K562 (cell line): ENCODE measurements at regions not wholly inside any gene's neighbourhood (a gene's known extent, or its start where the extent isn't known, plus 50 kb on each side); places are given as distances from the start of the nearest gene placed in this dataset.

Source experiments
- DDX20 ChIP-seq: fragments of 450-650 bp; IDR thresholded peaks from 2 replicates; pipeline ENCODE4 v1.6.1; 2016; ENCODE audit warnings: missing genetic modification characterization, low read depth, mild to moderate bottlenecking, missing compliant biosample characterization, moderate library complexity
- ETS2 ChIP-seq: IDR thresholded peaks from 2 replicates; pipeline ENCODE4 v1.6.1; 2016; ENCODE audit warnings: borderline replicate concordance, missing genetic modification characterization, mild to moderate bottlenecking, moderate library complexity, missing compliant biosample characterization; ENCODE audit not compliant: poor library complexity, severe bottlenecking
- NFRKB ChIP-seq: fragments of 450-650 bp; IDR thresholded peaks from 2 replicates; pipeline ENCODE4 v1.6.1; 2016; ENCODE audit warnings: low read depth
- NR1H2 ChIP-seq: sonication (generic); formaldehyde crosslinking; IDR thresholded peaks from 2 replicates; pipeline ENCODE4 v1.4.0; 2020; ENCODE audit warnings: mild to moderate bottlenecking, missing genetic modification reagents
- PTRF ChIP-seq: fragments of 450-650 bp; IDR thresholded peaks from 2 replicates; pipeline ENCODE4 v1.6.1; 2016; ENCODE audit warnings: mild to moderate bottlenecking, missing genetic modification characterization, missing compliant biosample characterization
- TF ChIP-seq, protein P1 (sequence below): IDR thresholded peaks from 2 replicates; pipeline ENCODE4 v1.6.1; 2011; ENCODE audit warnings: borderline replicate concordance, low read depth, mild to moderate bottlenecking, moderate library complexity, low read length; ENCODE audit not compliant: insufficient read depth, poor library complexity, severe bottlenecking
- TF ChIP-seq, protein P2 (sequence below), 2 experiments: fragments of 450-650 bp; formaldehyde crosslinking in 1 of 2; IDR thresholded peaks; 2 replicates each; pipeline versions ENCODE4 v1.4.0 to v1.6.1; 2014 to 2020; ENCODE audit warnings: mild to moderate bottlenecking in 2 of 2, borderline replicate concordance in 1 of 2, low read depth in 1 of 2
- TF ChIP-seq, protein P3 (sequence below): sonication (generic); formaldehyde crosslinking; IDR thresholded peaks from 2 replicates; pipeline ENCODE4 v1.8.0; 2022; ENCODE audit warnings: missing genetic modification reagents, mild to moderate bottlenecking, moderate library complexity, borderline replicate concordance
- TF ChIP-seq, protein P4 (sequence below), 2 experiments: IDR thresholded peaks; 2 replicates each; pipeline ENCODE4 v1.6.1; 2012; ENCODE audit warnings: improper control_type of control experiment in 2 of 2, low read depth in 2 of 2, low read length in 2 of 2, borderline replicate concordance in 1 of 2

DNA sequence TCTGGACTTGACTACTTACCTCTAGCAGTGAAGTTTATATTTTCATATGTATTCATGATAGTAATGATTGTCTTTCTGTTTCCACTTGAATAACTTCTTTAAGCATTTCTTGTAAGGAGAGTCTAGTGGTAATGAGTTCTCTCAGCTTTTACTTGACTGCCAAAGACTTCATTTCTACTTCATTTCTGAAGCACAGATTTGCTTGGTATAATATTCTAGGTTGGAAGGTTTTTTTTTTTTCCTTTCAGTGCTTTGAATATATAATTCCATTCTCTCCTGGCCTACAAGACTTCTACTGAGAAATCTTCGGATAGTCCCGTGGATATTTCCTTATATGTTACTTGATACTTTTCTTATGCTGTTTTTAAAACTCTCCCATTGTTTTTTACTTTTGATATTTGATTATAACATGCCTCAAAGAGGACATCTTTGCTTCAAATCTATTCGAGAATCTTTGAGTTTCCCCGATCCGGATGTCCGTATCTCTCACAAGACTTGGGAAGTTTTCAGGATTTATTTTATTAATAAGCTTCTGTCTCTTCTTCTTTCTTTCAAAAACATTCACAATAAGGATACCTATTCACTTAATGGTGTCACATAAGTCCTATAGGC, 1560.0 kb downstream of the PCDH9 start (continued):
- TF ChIP-seq ETS2 (tag) (no peak), DDX20 (tag) (no peak), NR1H2 (CRISPR knock-in tag) (no peak), NFRKB (no peak), PTRF (tag) (no peak)
- TF ChIP-seq, protein P1, sequence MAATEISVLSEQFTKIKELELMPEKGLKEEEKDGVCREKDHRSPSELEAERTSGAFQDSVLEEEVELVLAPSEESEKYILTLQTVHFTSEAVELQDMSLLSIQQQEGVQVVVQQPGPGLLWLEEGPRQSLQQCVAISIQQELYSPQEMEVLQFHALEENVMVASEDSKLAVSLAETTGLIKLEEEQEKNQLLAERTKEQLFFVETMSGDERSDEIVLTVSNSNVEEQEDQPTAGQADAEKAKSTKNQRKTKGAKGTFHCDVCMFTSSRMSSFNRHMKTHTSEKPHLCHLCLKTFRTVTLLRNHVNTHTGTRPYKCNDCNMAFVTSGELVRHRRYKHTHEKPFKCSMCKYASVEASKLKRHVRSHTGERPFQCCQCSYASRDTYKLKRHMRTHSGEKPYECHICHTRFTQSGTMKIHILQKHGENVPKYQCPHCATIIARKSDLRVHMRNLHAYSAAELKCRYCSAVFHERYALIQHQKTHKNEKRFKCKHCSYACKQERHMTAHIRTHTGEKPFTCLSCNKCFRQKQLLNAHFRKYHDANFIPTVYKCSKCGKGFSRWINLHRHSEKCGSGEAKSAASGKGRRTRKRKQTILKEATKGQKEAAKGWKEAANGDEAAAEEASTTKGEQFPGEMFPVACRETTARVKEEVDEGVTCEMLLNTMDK, result no peak
- TF ChIP-seq, protein P2, sequence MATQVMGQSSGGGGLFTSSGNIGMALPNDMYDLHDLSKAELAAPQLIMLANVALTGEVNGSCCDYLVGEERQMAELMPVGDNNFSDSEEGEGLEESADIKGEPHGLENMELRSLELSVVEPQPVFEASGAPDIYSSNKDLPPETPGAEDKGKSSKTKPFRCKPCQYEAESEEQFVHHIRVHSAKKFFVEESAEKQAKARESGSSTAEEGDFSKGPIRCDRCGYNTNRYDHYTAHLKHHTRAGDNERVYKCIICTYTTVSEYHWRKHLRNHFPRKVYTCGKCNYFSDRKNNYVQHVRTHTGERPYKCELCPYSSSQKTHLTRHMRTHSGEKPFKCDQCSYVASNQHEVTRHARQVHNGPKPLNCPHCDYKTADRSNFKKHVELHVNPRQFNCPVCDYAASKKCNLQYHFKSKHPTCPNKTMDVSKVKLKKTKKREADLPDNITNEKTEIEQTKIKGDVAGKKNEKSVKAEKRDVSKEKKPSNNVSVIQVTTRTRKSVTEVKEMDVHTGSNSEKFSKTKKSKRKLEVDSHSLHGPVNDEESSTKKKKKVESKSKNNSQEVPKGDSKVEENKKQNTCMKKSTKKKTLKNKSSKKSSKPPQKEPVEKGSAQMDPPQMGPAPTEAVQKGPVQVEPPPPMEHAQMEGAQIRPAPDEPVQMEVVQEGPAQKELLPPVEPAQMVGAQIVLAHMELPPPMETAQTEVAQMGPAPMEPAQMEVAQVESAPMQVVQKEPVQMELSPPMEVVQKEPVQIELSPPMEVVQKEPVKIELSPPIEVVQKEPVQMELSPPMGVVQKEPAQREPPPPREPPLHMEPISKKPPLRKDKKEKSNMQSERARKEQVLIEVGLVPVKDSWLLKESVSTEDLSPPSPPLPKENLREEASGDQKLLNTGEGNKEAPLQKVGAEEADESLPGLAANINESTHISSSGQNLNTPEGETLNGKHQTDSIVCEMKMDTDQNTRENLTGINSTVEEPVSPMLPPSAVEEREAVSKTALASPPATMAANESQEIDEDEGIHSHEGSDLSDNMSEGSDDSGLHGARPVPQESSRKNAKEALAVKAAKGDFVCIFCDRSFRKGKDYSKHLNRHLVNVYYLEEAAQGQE (IDR thresholded peaks at IDR 0.05; ENCODE audit: borderline replicate concordance), result no peak
- TF ChIP-seq, protein P2 (CRISPR knock-in tag; IDR thresholded peaks at IDR 0.05; ENCODE audit: low read depth), result no peak
- TF ChIP-seq, protein P3, sequence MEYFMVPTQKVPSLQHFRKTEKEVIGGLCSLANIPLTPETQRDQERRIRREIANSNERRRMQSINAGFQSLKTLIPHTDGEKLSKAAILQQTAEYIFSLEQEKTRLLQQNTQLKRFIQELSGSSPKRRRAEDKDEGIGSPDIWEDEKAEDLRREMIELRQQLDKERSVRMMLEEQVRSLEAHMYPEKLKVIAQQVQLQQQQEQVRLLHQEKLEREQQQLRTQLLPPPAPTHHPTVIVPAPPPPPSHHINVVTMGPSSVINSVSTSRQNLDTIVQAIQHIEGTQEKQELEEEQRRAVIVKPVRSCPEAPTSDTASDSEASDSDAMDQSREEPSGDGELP (CRISPR knock-in tag), result no peak
- TF ChIP-seq, protein P4, sequence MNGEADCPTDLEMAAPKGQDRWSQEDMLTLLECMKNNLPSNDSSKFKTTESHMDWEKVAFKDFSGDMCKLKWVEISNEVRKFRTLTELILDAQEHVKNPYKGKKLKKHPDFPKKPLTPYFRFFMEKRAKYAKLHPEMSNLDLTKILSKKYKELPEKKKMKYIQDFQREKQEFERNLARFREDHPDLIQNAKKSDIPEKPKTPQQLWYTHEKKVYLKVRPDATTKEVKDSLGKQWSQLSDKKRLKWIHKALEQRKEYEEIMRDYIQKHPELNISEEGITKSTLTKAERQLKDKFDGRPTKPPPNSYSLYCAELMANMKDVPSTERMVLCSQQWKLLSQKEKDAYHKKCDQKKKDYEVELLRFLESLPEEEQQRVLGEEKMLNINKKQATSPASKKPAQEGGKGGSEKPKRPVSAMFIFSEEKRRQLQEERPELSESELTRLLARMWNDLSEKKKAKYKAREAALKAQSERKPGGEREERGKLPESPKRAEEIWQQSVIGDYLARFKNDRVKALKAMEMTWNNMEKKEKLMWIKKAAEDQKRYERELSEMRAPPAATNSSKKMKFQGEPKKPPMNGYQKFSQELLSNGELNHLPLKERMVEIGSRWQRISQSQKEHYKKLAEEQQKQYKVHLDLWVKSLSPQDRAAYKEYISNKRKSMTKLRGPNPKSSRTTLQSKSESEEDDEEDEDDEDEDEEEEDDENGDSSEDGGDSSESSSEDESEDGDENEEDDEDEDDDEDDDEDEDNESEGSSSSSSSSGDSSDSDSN (IDR thresholded peaks at IDR 0.05; ENCODE audit: borderline replicate concordance in 1 of 2, low read depth in 2 of 2, low read length in 2 of 2), result no peak
